ENCODE measurements at regions not wholly inside any gene's neighbourhood (a gene's known extent, or its start where the extent isn't known, plus 50 kb on each side); places are given as distances from the start of the nearest gene placed in this dataset.
"Not testable (repeated sequence)": the region's sequence is repeated elsewhere in the genome, so short reads cannot be mapped to it uniquely, and the experiment has no call there.

- H3K4me3 Mint-ChIP-seq (ENCODE audit: unreplicated experiment) = no peak overlapping the region
- H3K36me3 Mint-ChIP-seq (ENCODE audit: unreplicated experiment) = peaks cover 3% of the 10 kb centered on the region
- H3K4me1 Mint-ChIP-seq (ENCODE audit: unreplicated experiment) = peaks cover 3% of the 10 kb centered on the region
- DNase-seq (ENCODE audit: extremely low spot score, unreplicated experiment) = no peak
- no peaks in the 10 kb centered on the region for H3K27me3 Mint-ChIP-seq (ENCODE audit: unreplicated experiment)
- H3K27ac Mint-ChIP-seq (ENCODE audit: unreplicated experiment) = no peak overlapping the region
- TF ChIP-seq CTCF (IDR thresholded peaks at IDR 0.05) = no peak
- peaks cover 17% of the 10 kb centered on the region for H3K9me3 Mint-ChIP-seq (ENCODE audit: unreplicated experiment)
These were observed 109.0 kb upstream of the MDM1 start for GRCh38 chr12:68441167-68441566.

GRCh38 chr12:68442353-68442972 lies 110.3 kb upstream of the MDM1 start:
- H3K4me1 Mint-ChIP-seq (ENCODE audit: unreplicated experiment); H3K4me3 Mint-ChIP-seq (ENCODE audit: unreplicated experiment); H3K27ac Mint-ChIP-seq (ENCODE audit: unreplicated experiment); DNase-seq (ENCODE audit: extremely low spot score, unreplicated experiment); H3K36me3 Mint-ChIP-seq (ENCODE audit: unreplicated experiment); H3K27me3 Mint-ChIP-seq (ENCODE audit: unreplicated experiment): not testable (repeated sequence)
- peaks cover 17% of the 10 kb centered on the region for H3K9me3 Mint-ChIP-seq (ENCODE audit: unreplicated experiment)

- H3K27me3 Mint-ChIP-seq (ENCODE audit: unreplicated experiment); H3K27ac Mint-ChIP-seq (ENCODE audit: unreplicated experiment); H3K4me1 Mint-ChIP-seq (ENCODE audit: unreplicated experiment); H3K4me3 Mint-ChIP-seq (ENCODE audit: unreplicated experiment); DNase-seq (ENCODE audit: extremely low spot score, unreplicated experiment); H3K36me3 Mint-ChIP-seq (ENCODE audit: unreplicated experiment): not testable (repeated sequence)
- peaks cover 17% of the 10 kb centered on the region for H3K9me3 Mint-ChIP-seq (ENCODE audit: unreplicated experiment)
These were observed 111.5 kb upstream of the MDM1 start for GRCh38 chr12:68443695-68444094.

- no peak overlapping the region for H3K27ac Mint-ChIP-seq (ENCODE audit: unreplicated experiment)
- H3K9me3 Mint-ChIP-seq (ENCODE audit: unreplicated experiment) = peaks cover 17% of the 10 kb centered on the region
- peaks cover 3% of the 10 kb centered on the region for H3K36me3 Mint-ChIP-seq (ENCODE audit: unreplicated experiment)
- TF ChIP-seq CTCF (IDR thresholded peaks at IDR 0.05) = no peak
- no peaks in the 10 kb centered on the region for H3K27me3 Mint-ChIP-seq (ENCODE audit: unreplicated experiment)
- no peak for DNase-seq (ENCODE audit: extremely low spot score, unreplicated experiment)
- H3K4me1 Mint-ChIP-seq (ENCODE audit: unreplicated experiment) = no peaks in the 10 kb centered on the region
- H3K4me3 Mint-ChIP-seq (ENCODE audit: unreplicated experiment) = no peak overlapping the region
These were observed 113.7 kb upstream of the MDM1 start for GRCh38 chr12:68445824-68446223.

- Mint-ChIP-seq H3K27ac (ENCODE audit: unreplicated experiment) (no peak overlapping the region), H3K36me3 (ENCODE audit: unreplicated experiment) (peaks cover 3% of the 10 kb centered on the region), H3K27me3 (ENCODE audit: unreplicated experiment) (no peaks in the 10 kb centered on the region), H3K4me3 (ENCODE audit: unreplicated experiment) (no peak overlapping the region), H3K9me3 (ENCODE audit: unreplicated experiment) (peaks cover 17% of the 10 kb centered on the region), H3K4me1 (ENCODE audit: unreplicated experiment) (peaks cover 4% of the 10 kb centered on the region)
- TF ChIP-seq CTCF (IDR thresholded peaks at IDR 0.05) = no peak
- DNase-seq (ENCODE audit: extremely low spot score, unreplicated experiment) = no peak
These were observed 114.2 kb upstream of the MDM1 start for GRCh38 chr12:68446384-68446783.

GRCh38 chr12:68446901-68447796 lies 115.0 kb upstream of the MDM1 start:
- H3K4me1 Mint-ChIP-seq (ENCODE audit: unreplicated experiment) = peaks cover 5% of the 10 kb centered on the region
- no peak for TF ChIP-seq CTCF (IDR thresholded peaks at IDR 0.05)
- H3K36me3 Mint-ChIP-seq (ENCODE audit: unreplicated experiment) = peaks cover 3% of the 10 kb centered on the region
- no peaks in the 10 kb centered on the region for H3K27me3 Mint-ChIP-seq (ENCODE audit: unreplicated experiment)
- no peak for DNase-seq (ENCODE audit: extremely low spot score, unreplicated experiment)
- H3K9me3 Mint-ChIP-seq (ENCODE audit: unreplicated experiment) = peaks cover 17% of the 10 kb centered on the region
- no peak overlapping the region for H3K4me3 Mint-ChIP-seq (ENCODE audit: unreplicated experiment)
- H3K27ac Mint-ChIP-seq (ENCODE audit: unreplicated experiment) = no peak overlapping the region
